H1 (cell line): ENCODE measurements at regions not wholly inside any gene's neighbourhood (a gene's known extent, or its start where the extent isn't known, plus 50 kb on each side); places are given as distances from the start of the nearest gene placed in this dataset.

Experiments
- CTCF ChIA-PET: fragments of 300-600 bp; sonication (Branson Sonifier 250); formaldehyde crosslinking; loops from one replicate; lab custom pipeline; 2021; ENCODE audit not compliant: partially characterized antibody; lab: Charles Lee
- POLR2A ChIA-PET: fragments of 300-600 bp; sonication (Branson Sonifier 250); formaldehyde crosslinking; loops from one replicate; lab custom pipeline; 2021; ENCODE audit warnings: inconsistent platforms; ENCODE audit not compliant: partially characterized antibody; lab: Charles Lee
- DNase-seq, 2 experiments: peaks; one replicate each; pipeline versions ENCODE4 v3.0.0 to v3.0.0-alpha.2; 2010 to 2022; ENCODE audit warnings: low spot score in 2 of 2, low read depth in 1 of 2, mixed read lengths in 1 of 2
- FAIRE-seq: peaks from 2 replicates; lab custom pipeline; 2011; peaks lifted over from hg19 to GRCh38; lab: Jason Lieb, UNC
- H2AFZ ChIP-seq: 2 replicates; pipeline ENCODE4 v1.8.1; 2012; ENCODE audit warnings: low read length, inconsistent platforms
- H2AK5ac ChIP-seq: 2 replicates; pipeline ENCODE4 v1.6.1; 2013; ENCODE audit warnings: low read depth, low read length
- H2BK120ac ChIP-seq: replicated peaks from 2 replicates; pipeline ENCODE3; 2013; ENCODE audit warnings: low read depth, low read length, inconsistent platforms
- H2BK12ac ChIP-seq: 2 replicates; pipeline ENCODE4 v1.6.1; 2013; ENCODE audit warnings: low read depth, low read length
- H2BK15ac ChIP-seq: 2 replicates; pipeline ENCODE4 v1.6.1; 2013; ENCODE audit warnings: low read length
- H2BK20ac ChIP-seq: 2 replicates; pipeline ENCODE4 v1.6.1; 2013; ENCODE audit warnings: low read length
- H2BK5ac ChIP-seq: 2 replicates; pipeline ENCODE4 v1.6.1; 2013; ENCODE audit warnings: low read depth, low read length
- H3K14ac ChIP-seq: 2 replicates; pipeline ENCODE4 v1.6.1; 2013; ENCODE audit warnings: inconsistent platforms; ENCODE audit not compliant: insufficient read length
- H3K18ac ChIP-seq: 2 replicates; pipeline ENCODE4 v1.6.1; 2013; ENCODE audit warnings: low read length; ENCODE audit errors: extremely low read depth
- H3K23ac ChIP-seq: 2 replicates; pipeline ENCODE4 v1.6.1; 2013; ENCODE audit warnings: inconsistent platforms; ENCODE audit not compliant: insufficient read length
- H3K23me2 ChIP-seq: 2 replicates; pipeline ENCODE4 v1.6.1; 2013; ENCODE audit warnings: low read depth, low read length
- H3K27ac ChIP-seq: 2 replicates; pipeline ENCODE4 v1.6.1; 2011; ENCODE audit warnings: low read depth, low read length, inconsistent platforms
- H3K27me3 ChIP-seq, 4 experiments: replicated peaks in 1 of 4; 1 replicate in 1 of 4; 2 replicates in 3 of 4; pipeline versions ENCODE4 v1.6.1 to v1.8.1; 2011 to 2013; ENCODE audit warnings: low read length in 3 of 4, mild to moderate bottlenecking in 3 of 4, inconsistent platforms in 2 of 4, mixed read lengths in 2 of 4, moderate library complexity in 1 of 4; ENCODE audit not compliant: control insufficient read depth in 3 of 4, insufficient read depth in 3 of 4; ENCODE audit errors: extremely low read depth in 1 of 4
- H3K36me3 ChIP-seq, 4 experiments: 2 replicates each; pipeline versions ENCODE4 v1.6.1 to v1.8.1; 2011 to 2013; ENCODE audit warnings: mild to moderate bottlenecking in 4 of 4, low read length in 3 of 4, moderate library complexity in 2 of 4, control low read depth in 1 of 4, inconsistent platforms in 1 of 4; ENCODE audit not compliant: insufficient read depth in 4 of 4, control insufficient read depth in 2 of 4
- H3K4ac ChIP-seq: replicated peaks from 2 replicates; pipeline ENCODE3; 2013; ENCODE audit warnings: low read length, low read depth, mixed read lengths, inconsistent platforms; ENCODE audit not compliant: insufficient read length
- H3K4me1 ChIP-seq, 4 experiments: replicated peaks in 1 of 4; 1 replicate in 1 of 4; 2 replicates in 3 of 4; pipeline versions ENCODE4 v1.6.1 to v1.8.1; 2011 to 2013; ENCODE audit warnings: low read length in 3 of 4, inconsistent platforms in 2 of 4, mixed read lengths in 1 of 4; ENCODE audit not compliant: insufficient read depth in 4 of 4, control insufficient read depth in 3 of 4
- H3K4me2 ChIP-seq, 2 experiments: 2 replicates each; pipeline versions ENCODE4 v1.6.1 to v1.8.1; 2011 to 2013; ENCODE audit warnings: low read depth in 2 of 2, low read length in 2 of 2, control low read depth in 1 of 2, inconsistent platforms in 1 of 2, mild to moderate bottlenecking in 1 of 2; ENCODE audit not compliant: insufficient read depth in 1 of 2
- H3K4me3 ChIP-seq, 4 experiments: fragments of 200-600, 300-600 bp in 1 of 4; sonication (generic), shearing (Covaris generic), sonication (Bioruptor Twin) in 1 of 4; 2 replicates each; pipeline versions ENCODE4 v1.5.1 to v1.8.1; 2011 to 2016; ENCODE audit warnings: low read length in 4 of 4, low read depth in 3 of 4, control low read depth in 2 of 4, inconsistent platforms in 2 of 4, mild to moderate bottlenecking in 2 of 4, mixed read lengths in 1 of 4, moderate library complexity in 1 of 4; ENCODE audit not compliant: insufficient read depth in 2 of 4; ENCODE audit errors: extremely low read depth in 1 of 4
- H3K56ac ChIP-seq: replicated peaks from 2 replicates; pipeline ENCODE3; 2013; ENCODE audit warnings: low read depth, mild to moderate bottlenecking, mixed read lengths, low read length, inconsistent platforms; ENCODE audit not compliant: insufficient read length
- H3K79me1 ChIP-seq: 2 replicates; pipeline ENCODE4 v1.6.1; 2013; ENCODE audit warnings: low read depth, low read length, control low read depth
- H3K79me2 ChIP-seq, 2 experiments: 2 replicates each; pipeline versions ENCODE4 v1.6.1 to v1.8.1; 2012 to 2013; ENCODE audit warnings: low read length in 2 of 2, mild to moderate bottlenecking in 2 of 2, inconsistent platforms in 1 of 2; ENCODE audit not compliant: insufficient read depth in 2 of 2, control insufficient read depth in 1 of 2
- H3K9ac ChIP-seq, 4 experiments: replicated peaks in 1 of 4; 1 replicate in 1 of 4; 2 replicates in 3 of 4; pipeline versions ENCODE4 v1.6.1 to v1.8.1; 2011 to 2013; ENCODE audit warnings: low read depth in 3 of 4, low read length in 3 of 4, control low read depth in 2 of 4, mild to moderate bottlenecking in 2 of 4, moderate library complexity in 2 of 4, inconsistent platforms in 1 of 4; ENCODE audit errors: extremely low read depth in 1 of 4
- H3K9me3 ChIP-seq, 2 experiments: 2 replicates each; pipeline versions ENCODE4 v1.6.1 to v1.8.1; 2012 to 2013; ENCODE audit warnings: mild to moderate bottlenecking in 2 of 2, moderate library complexity in 2 of 2, control low read depth in 1 of 2, inconsistent platforms in 1 of 2, low read depth in 1 of 2, low read length in 1 of 2, mixed read lengths in 1 of 2; ENCODE audit not compliant: insufficient read depth in 2 of 2
- H4K20me1 ChIP-seq, 2 experiments: replicated peaks in 1 of 2; 2 replicates each; pipeline versions ENCODE3 to v1.8.1; 2011 to 2013; ENCODE audit warnings: inconsistent platforms in 2 of 2, low read length in 2 of 2, mild to moderate bottlenecking in 1 of 2; ENCODE audit not compliant: insufficient read depth in 2 of 2, control insufficient read depth in 1 of 2
- H4K5ac ChIP-seq: 2 replicates; pipeline ENCODE4 v1.6.1; 2013; ENCODE audit warnings: low read length, low read depth, mixed read lengths, inconsistent platforms; ENCODE audit not compliant: insufficient read length
- H4K8ac ChIP-seq: 2 replicates; pipeline ENCODE4 v1.8.0; 2013; ENCODE audit warnings: mild to moderate bottlenecking, moderate library complexity, low read length, inconsistent platforms; ENCODE audit not compliant: insufficient read depth; ENCODE audit errors: extremely low read depth
- H4K91ac ChIP-seq: replicated peaks from 2 replicates; pipeline ENCODE3; 2013; ENCODE audit warnings: low read length, mixed read lengths, inconsistent platforms; ENCODE audit not compliant: insufficient read length
- CBX5 ChIP-seq: fragments of 300-800, 300-1000 bp; sonication (generic); IDR thresholded peaks from 2 replicates; pipeline ENCODE4 v1.7.1; 2016; ENCODE audit warnings: antibody characterized with exemption, low read length, low read depth
- CEBPB ChIP-seq: IDR thresholded peaks from 2 replicates; pipeline ENCODE4 v1.6.1; 2012; ENCODE audit warnings: low read depth, low read length
- GTF2F1 ChIP-seq: IDR thresholded peaks from 2 replicates; pipeline ENCODE4 v1.6.1; 2012; ENCODE audit warnings: low read depth, low read length, improper control_type of control experiment, borderline replicate concordance
- HDAC2 ChIP-seq, 2 experiments: fragments of 300-600 bp in 1 of 2; sonication (generic) in 1 of 2; IDR thresholded peaks; 2 replicates each; pipeline ENCODE4 v1.6.1; 2011 to 2012; ENCODE audit warnings: low read depth in 2 of 2, low read length in 2 of 2, mild to moderate bottlenecking in 2 of 2, moderate library complexity in 2 of 2, borderline replicate concordance in 1 of 2, inconsistent platforms in 1 of 2
- HDAC6 ChIP-seq: IDR thresholded peaks from one replicate; pipeline ENCODE4 v1.7.1; 2012; ENCODE audit warnings: low read depth, mild to moderate bottlenecking, inconsistent platforms, low read length, moderate library complexity
- NANOG ChIP-seq: IDR thresholded peaks from 2 replicates; pipeline ENCODE4 v1.6.1; 2011; ENCODE audit warnings: low read length, low read depth, mild to moderate bottlenecking, inconsistent platforms; ENCODE audit not compliant: insufficient read depth, poor library complexity, severe bottlenecking
- POLR2AphosphoS5 ChIP-seq: IDR thresholded peaks from 2 replicates; pipeline ENCODE4 v1.6.1; 2011; ENCODE audit warnings: low read depth, low read length
- TAF7 ChIP-seq: optimal IDR thresholded peaks from 2 replicates; pipeline ENCODE3; 2011; ENCODE audit warnings: low read depth, mild to moderate bottlenecking, inconsistent platforms, low read length, moderate library complexity, borderline replicate concordance
- WGBS, 2 experiments: shearing (Covaris generic) in 1 of 2; methylation state at CpG; one replicate each; pipeline versions ENCODE4 v1.1.6 to v1.1.7; 2013 to 2015; ENCODE audit warnings: low lambda C conversion rate in 2 of 2, mixed read lengths in 2 of 2, inconsistent platforms in 1 of 2, low coverage in 1 of 2, missing lambda C conversion rate in 1 of 2; ENCODE audit not compliant: insufficient replicate concordance in 2 of 2, insufficient coverage in 1 of 2, insufficient read length in 1 of 2; ENCODE audit errors: extremely low coverage in 1 of 2, missing lambda C conversion rate in 1 of 2; 5-methylcytosine and 5-hydroxymethylcytosine counted together

DNA sequence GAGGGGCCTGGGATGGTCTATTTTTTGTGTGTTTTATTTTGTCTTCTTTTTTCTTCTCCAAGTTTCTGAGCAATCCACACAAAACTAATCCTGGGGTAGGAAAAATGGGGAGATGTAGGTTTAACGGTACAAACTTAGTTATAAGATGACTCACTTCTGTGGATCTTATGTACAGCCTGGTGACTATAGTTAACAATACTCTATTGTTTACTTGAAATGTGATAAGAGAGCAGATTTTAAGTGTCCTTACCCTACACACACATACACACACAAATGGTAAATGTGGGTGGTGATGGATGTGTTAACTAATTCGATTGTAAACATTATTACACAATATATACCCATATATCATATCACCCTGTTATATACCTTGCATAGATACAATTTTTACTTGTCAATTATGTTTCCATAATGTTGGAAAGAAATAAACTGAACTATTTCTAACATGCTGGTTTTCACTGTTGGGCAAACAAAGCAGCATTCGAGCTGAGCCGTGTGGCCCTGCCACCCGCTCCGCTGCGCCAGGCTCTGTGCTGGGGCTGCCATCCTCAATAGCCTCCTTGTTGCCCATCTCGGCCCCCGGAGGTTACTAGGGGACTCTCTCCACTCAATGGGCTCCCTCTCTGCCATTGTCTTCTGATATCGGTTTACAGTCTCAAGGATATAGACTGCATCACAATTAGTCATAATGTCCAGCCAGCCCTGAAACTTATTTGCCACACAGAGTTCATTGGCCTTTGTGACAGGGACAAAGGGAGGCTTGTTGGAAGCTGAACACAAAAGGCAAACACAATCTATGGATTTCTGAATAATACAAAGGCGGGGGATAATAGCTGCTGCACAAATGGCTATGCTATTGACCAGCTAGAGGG, 380.3 kb upstream of the MAF start:
- Histone ChIP-seq H3K23ac (no peak overlapping the region), H2BK5ac (no peak overlapping the region), H2AFZ (no peak overlapping the region), H3K56ac (no peak overlapping the region), H3K79me1 (no peaks in the 10 kb centered on the region), H3K27ac (no peak overlapping the region), H3K9ac (no peak overlapping the region), H2BK15ac (no peak overlapping the region), H3K23me2 (peaks cover 1% of the 10 kb centered on the region; the same call in 1 of the 2 replicates), H4K8ac (no peak overlapping the region), H3K27me3 (no peaks in the 10 kb centered on the region), H3K4me2 (no peak overlapping the region), H3K14ac (no peak overlapping the region), H2BK20ac (no peak overlapping the region), H3K4me1 (no peaks in the 10 kb centered on the region), H2BK120ac (no peak overlapping the region), H3K9me3 (no peaks in the 10 kb centered on the region), H3K4me3 (no peak overlapping the region), H4K5ac (no peak overlapping the region), H4K20me1 (peaks cover 0 to 5% of the 10 kb centered on the region in 2 experiments), H3K36me3 (no peaks in the 10 kb centered on the region), H3K18ac (no peak overlapping the region), H3K79me2 (no peaks in the 10 kb centered on the region), H4K91ac (no peak overlapping the region), H2AK5ac (no peak overlapping the region), H2BK12ac (no peak overlapping the region), H3K4ac (no peak overlapping the region)
- ChIA-PET CTCF (interaction anchor here (0.8 kb wide), 1 partner anchor 8 kb away, joined by 3 read pairs; no protein-coding TSS in a partner anchor), POLR2A (no interaction called here)
- TF ChIP-seq HDAC2 (IDR thresholded peaks at IDR 0.05; ENCODE audit: borderline replicate concordance in 1 of 2, low read depth in 2 of 2, low read length in 2 of 2): no peak
- no peak for TF ChIP-seq HDAC6
- no peak for TF ChIP-seq CEBPB
- TF ChIP-seq TAF7: no peak
- TF ChIP-seq NANOG: no peak
- no peak for TF ChIP-seq CBX5
- no peak for TF ChIP-seq POLR2AphosphoS5
- no peak for TF ChIP-seq GTF2F1
- FAIRE-seq (no peak), DNase-seq (no peak)
- WGBS, 2 experiments: 95% methylated on average over 11 of the region's 11 CpGs; no CpG with 5 or more reads in 1 of the 2 experiments
